GM18508 (cell line): ENCODE measurements at regions not wholly inside any gene's neighbourhood (a gene's known extent, or its start where the extent isn't known, plus 50 kb on each side); places are given as distances from the start of the nearest gene placed in this dataset.

Source experiments
- ATAC-seq: cut with Tn5 transposase; IDR thresholded peaks from one replicate; pipeline ENCODE4 v1.9.1; 2021; ENCODE audit warnings: moderate number of reproducible peaks; ENCODE audit not compliant: insufficient read depth, unreplicated experiment

- no peak for ATAC-seq
Measured at GRCh38 chr3:146873748-146874147, 268.6 kb upstream of the PLSCR5 start.

GRCh38 chr3:146865175-146865755, 260.1 kb upstream of the PLSCR5 start:
- no peak for ATAC-seq

- ATAC-seq: no peak
Measured at GRCh38 chr3:146861262-146861661, 256.1 kb upstream of the PLSCR5 start.

- ATAC-seq: no peak
Measured at GRCh38 chr3:146854523-146854922, 249.4 kb upstream of the PLSCR5 start.

- ATAC-seq: no peak
Measured at GRCh38 chr3:146851665-146852064, 246.5 kb upstream of the PLSCR5 start.

- ATAC-seq: no peak
Measured at GRCh38 chr3:146845361-146845760, 240.2 kb upstream of the PLSCR5 start.

- ATAC-seq: no peak
Measured at GRCh38 chr3:146843476-146843875, 238.3 kb upstream of the PLSCR5 start.

- no peak for ATAC-seq
Measured at GRCh38 chr3:146839727-146840375, 234.7 kb upstream of the PLSCR5 start.

- no peak for ATAC-seq
Measured at GRCh38 chr3:146838221-146838620, 233.1 kb upstream of the PLSCR5 start.

GRCh38 chr3:146834917-146835316, 229.8 kb upstream of the PLSCR5 start:
- ATAC-seq: no peak

- no peak for ATAC-seq
Measured at GRCh38 chr3:146832857-146833458, 227.8 kb upstream of the PLSCR5 start.

- no peak for ATAC-seq
Measured at GRCh38 chr3:146831659-146832058, 226.5 kb upstream of the PLSCR5 start.

GRCh38 chr3:146830231-146830630, 225.1 kb upstream of the PLSCR5 start:
- no peak for ATAC-seq

- no peak for ATAC-seq
Measured at GRCh38 chr3:146827836-146828235, 222.7 kb upstream of the PLSCR5 start.

- no peak for ATAC-seq
Measured at GRCh38 chr3:146823622-146824021, 218.5 kb upstream of the PLSCR5 start.

GRCh38 chr3:146818866-146819265, 213.7 kb upstream of the PLSCR5 start:
- no peak for ATAC-seq

GRCh38 chr3:146818301-146818700, 213.2 kb upstream of the PLSCR5 start:
- no peak for ATAC-seq

GRCh38 chr3:146817704-146818103, 212.6 kb upstream of the PLSCR5 start:
- no peak for ATAC-seq

- ATAC-seq: no peak
Measured at GRCh38 chr3:146814601-146815315, 209.6 kb upstream of the PLSCR5 start.

GRCh38 chr3:146813496-146813895, 208.3 kb upstream of the PLSCR5 start:
- ATAC-seq: no peak

- ATAC-seq: no peak
Measured at GRCh38 chr3:146803745-146804144, 198.6 kb upstream of the PLSCR5 start.
